Endothelial cell of umbilical vein (primary cell): ENCODE measurements at regions not wholly inside any gene's neighbourhood (a gene's known extent, or its start where the extent isn't known, plus 50 kb on each side); places are given as distances from the start of the nearest gene placed in this dataset.

Source experiments
- BruUV-seq: library from RNA; stranded (reverse); fragments of 400-500 nt; replicated peaks from 2 replicates; lab custom pipeline; 2021; lab: Mats Ljungman, UMichigan
- CTCF ChIA-PET: fragments of 300-600, 350-600 bp; sonication (Branson Sonifier 250); formaldehyde crosslinking; loops from one replicate; lab custom pipeline; 2021; ENCODE audit warnings: antibody characterized with exemption, inconsistent platforms; lab: Charles Lee
- POLR2A ChIA-PET: fragments of 300-600, 350-600 bp; sonication (Branson Sonifier 250); formaldehyde crosslinking; loops from one replicate; lab custom pipeline; 2021; ENCODE audit warnings: antibody characterized with exemption, inconsistent platforms; lab: Charles Lee
- DNase-seq: peaks from one replicate; pipeline ENCODE4 v3.0.0-alpha.2; 2011; ENCODE audit warnings: low read depth, low spot score
- FAIRE-seq: peaks from 2 replicates; lab custom pipeline; 2011; peaks lifted over from hg19 to GRCh38; lab: Jason Lieb, UNC
- H2AFZ ChIP-seq: 2 replicates; pipeline ENCODE4 v1.6.0; 2012; ENCODE audit warnings: low read depth, low read length, control low read depth, inconsistent platforms
- H3K27ac ChIP-seq: 2 replicates; pipeline ENCODE4 v1.5.1; 2011; ENCODE audit warnings: low read depth, mild to moderate bottlenecking, control low read depth, low read length, moderate library complexity; ENCODE audit not compliant: insufficient read depth
- H3K27me3 ChIP-seq, 2 experiments: 2 replicates each; pipeline versions ENCODE4 v1.6.0 to v1.6.1; 2011; ENCODE audit warnings: low read length in 2 of 2, mixed read lengths in 1 of 2; ENCODE audit not compliant: control insufficient read depth in 2 of 2, insufficient read depth in 2 of 2
- H3K36me3 ChIP-seq, 2 experiments: 2 replicates in 1 of 2; 3 replicates in 1 of 2; pipeline ENCODE4 v1.5.1; 2011; ENCODE audit warnings: low read length in 2 of 2, mild to moderate bottlenecking in 1 of 2, moderate library complexity in 1 of 2; ENCODE audit not compliant: control insufficient read depth in 2 of 2, insufficient read depth in 2 of 2; ENCODE audit errors: extremely low read depth in 1 of 2
- H3K4me1 ChIP-seq: 3 replicates; pipeline ENCODE4 v1.5.1; 2011; ENCODE audit warnings: mild to moderate bottlenecking, low read length; ENCODE audit not compliant: control insufficient read depth, insufficient read depth; ENCODE audit errors: extremely low read depth
- H3K4me2 ChIP-seq: 2 replicates; pipeline ENCODE4 v1.6.1; 2011; ENCODE audit warnings: low read length, control low read depth, mixed read lengths; ENCODE audit not compliant: insufficient read depth
- H3K4me3 ChIP-seq, 3 experiments: fragments of 200-600 bp in 1 of 3; sonication (generic), shearing (Covaris generic) in 1 of 3; replicated peaks in 1 of 3; 2 replicates each; pipeline ENCODE4 v1.5.1; 2011 to 2016; ENCODE audit warnings: control low read depth in 3 of 3, low read length in 3 of 3, mild to moderate bottlenecking in 2 of 3, inconsistent platforms in 1 of 3, low read depth in 1 of 3, moderate library complexity in 1 of 3; ENCODE audit not compliant: insufficient read depth in 1 of 3
- H3K79me2 ChIP-seq: 2 replicates; pipeline ENCODE4 v1.6.0; 2012; ENCODE audit warnings: low read length, inconsistent platforms; ENCODE audit not compliant: control insufficient read depth, insufficient read depth
- H3K9ac ChIP-seq: replicated peaks from 2 replicates; pipeline ENCODE3; 2011; ENCODE audit warnings: low read length, control low read depth; ENCODE audit not compliant: insufficient read depth; ENCODE audit errors: extremely low read depth
- H3K9me1 ChIP-seq: replicated peaks from 3 replicates; pipeline ENCODE4 v1.6.0; 2011; ENCODE audit warnings: mild to moderate bottlenecking, low read length; ENCODE audit not compliant: control insufficient read depth, insufficient read depth; ENCODE audit errors: extremely low read depth
- H3K9me3 ChIP-seq: replicated peaks from 2 replicates; pipeline ENCODE4 v1.5.1; 2012; ENCODE audit warnings: low read length, inconsistent platforms; ENCODE audit not compliant: control insufficient read depth, insufficient read depth
- H4K20me1 ChIP-seq: replicated peaks from 2 replicates; pipeline ENCODE3; 2011; ENCODE audit warnings: mild to moderate bottlenecking, low read length; ENCODE audit not compliant: control insufficient read depth, insufficient read depth; ENCODE audit errors: extremely low read depth
- CTCF ChIP-seq, 2 donors: IDR thresholded peaks; 1 replicate in 1 of 2; 2 replicates in 1 of 2; pipeline ENCODE4 v1.5.1; 2011; ENCODE audit warnings: low read length in 2 of 2, mild to moderate bottlenecking in 2 of 2, moderate library complexity in 2 of 2, control low read depth in 1 of 2, inconsistent platforms in 1 of 2, low read depth in 1 of 2; ENCODE audit not compliant: insufficient read depth in 1 of 2; ENCODE audit errors: extremely low read depth in 1 of 2
- EZH2 ChIP-seq: IDR thresholded peaks from 2 replicates; pipeline ENCODE4 v1.6.1; 2012; ENCODE audit warnings: borderline replicate concordance, low read depth, mild to moderate bottlenecking, moderate library complexity, low read length, inconsistent platforms; ENCODE audit not compliant: severe bottlenecking
- FOS ChIP-seq: IDR thresholded peaks from 2 replicates; pipeline ENCODE4 v1.6.1; 2011; ENCODE audit warnings: mild to moderate bottlenecking, low read length, moderate library complexity, borderline replicate concordance; ENCODE audit not compliant: insufficient read depth
- GATA2 ChIP-seq: IDR thresholded peaks from 2 replicates; pipeline ENCODE4 v1.7.0; 2011; ENCODE audit warnings: low read depth, mild to moderate bottlenecking, moderate library complexity, mixed read lengths, low read length; ENCODE audit not compliant: insufficient read length, insufficient read depth
- JUN ChIP-seq: IDR thresholded peaks from 2 replicates; pipeline ENCODE4 v1.6.1; 2011; ENCODE audit warnings: borderline replicate concordance, low read depth; ENCODE audit not compliant: insufficient read length, insufficient read depth
- MAX ChIP-seq: IDR thresholded peaks from 2 replicates; pipeline ENCODE4 v1.6.1; 2011; ENCODE audit not compliant: insufficient read depth, insufficient read length
- MYC ChIP-seq: IDR thresholded peaks from one replicate; pipeline ENCODE4 v1.6.1; 2011; ENCODE audit warnings: mild to moderate bottlenecking, low read depth, low read length
- POLR2A ChIP-seq: IDR thresholded peaks from 2 replicates; pipeline ENCODE4 v1.6.1; 2012; ENCODE audit warnings: low read depth, mild to moderate bottlenecking, control low read depth, low read length
- POLR2AphosphoS5 ChIP-seq: IDR thresholded peaks from 2 replicates; pipeline ENCODE4 v1.6.1; 2012; ENCODE audit warnings: low read depth, mild to moderate bottlenecking, control low read depth, low read length, moderate library complexity; ENCODE audit not compliant: insufficient read depth
- dilution Hi-C: fragments of 300-500 bp; cut with MboI; formaldehyde crosslinking; loops from one replicate; pipeline ENCODE4 v1.15.0; 2019; ENCODE audit warnings: low sequenced_read_pairs; ENCODE audit not compliant: extremely low pct_ligation_motif_present
- intact Hi-C: fragments of 100-400 bp; cut with micrococcal nuclease; formaldehyde crosslinking; loops from one replicate; pipeline ENCODE4 v1.10.0; 2022

GRCh38 chr2:176854062-176854461 is 358.5 kb upstream of the HNRNPA3 start:
- H3K4me1 ChIP-seq: no peaks in the 10 kb centered on the region
- no peaks in the 10 kb centered on the region for H3K9me1 ChIP-seq
- TF ChIP-seq EZH2 (no peak), CTCF (IDR thresholded peaks at IDR 0.05; ENCODE audit: extremely low read depth in 1 of 2, insufficient read depth in 1 of 2, low read depth in 1 of 2, low read length in 2 of 2) (no peak), POLR2A (no peak), GATA2 (no peak), FOS (no peak), POLR2AphosphoS5 (no peak), JUN (no peak), MAX (no peak), MYC (no peak)
- H4K20me1 ChIP-seq: no peaks in the 10 kb centered on the region
- no peak overlapping the region for H3K4me3 ChIP-seq
- DNase-seq (no peak), FAIRE-seq (no peak)
- H3K27me3 ChIP-seq: peaks cover 2% of the 10 kb centered on the region in 2 experiments
- dilution Hi-C loops: no loop called here
- ChIA-PET POLR2A (no interaction called here), CTCF (interaction anchor here (0.5 to 1.6 kb wide), 4 partner anchors 9 to 180 kb away, joined by 3 to 9 read pairs (median 6); no protein-coding TSS in a partner anchor)
- intact Hi-C loops: no loop called here
- H3K4me2 ChIP-seq: no peak overlapping the region
- H3K9me3 ChIP-seq: no peaks in the 10 kb centered on the region
- no peak overlapping the region for H2AFZ ChIP-seq
- BruUV-seq: no TSS peak
- no peak overlapping the region for H3K27ac ChIP-seq
- no peaks in the 10 kb centered on the region for H3K36me3 ChIP-seq
- no peaks in the 10 kb centered on the region for H3K79me2 ChIP-seq
- no peak overlapping the region for H3K9ac ChIP-seq
